ENCODE measurements at regions not wholly inside any gene's neighbourhood (a gene's known extent, or its start where the extent isn't known, plus 50 kb on each side); places are given as distances from the start of the nearest gene placed in this dataset.
A peak's percentile ranks its signal among the peaks of the same experiment; 100 is the strongest.

GRCh38 chr3:59213860-59214259 lies 164.0 kb upstream of the CFAP20DC start:
- H3K36me3 ChIP-seq (ENCODE audit: control insufficient read depth, insufficient read depth, low read length): no peaks in the 10 kb centered on the region
- H3K27me3 ChIP-seq (ENCODE audit: control insufficient read depth, insufficient read depth, low read length): no peaks in the 10 kb centered on the region
- DNase-seq (ENCODE audit: low read depth) (no peak), FAIRE-seq (no peak)
- H3K4me3 ChIP-seq (ENCODE audit: low read depth, low read length): no peak overlapping the region
- no peak for TF ChIP-seq CTCF (IDR thresholded peaks at IDR 0.05; ENCODE audit: insufficient read depth, low read length, severe bottlenecking)

- DNase-seq (ENCODE audit: low read depth) (peak; percentile 64), FAIRE-seq (no peak)
- TF ChIP-seq CTCF (IDR thresholded peaks at IDR 0.05; ENCODE audit: insufficient read depth, low read length, severe bottlenecking): peak; percentile 48
- Histone ChIP-seq H3K36me3 (ENCODE audit: control insufficient read depth, insufficient read depth, low read length) (no peaks in the 10 kb centered on the region), H3K27me3 (ENCODE audit: control insufficient read depth, insufficient read depth, low read length) (no peaks in the 10 kb centered on the region), H3K4me3 (ENCODE audit: low read depth, low read length) (no peak overlapping the region)
These were observed 162.4 kb upstream of the CFAP20DC start for GRCh38 chr3:59212128-59212779.

GRCh38 chr3:59210260-59210659 lies 160.4 kb upstream of the CFAP20DC start:
- Histone ChIP-seq H3K4me3 (ENCODE audit: low read depth, low read length) (no peak overlapping the region), H3K27me3 (ENCODE audit: control insufficient read depth, insufficient read depth, low read length) (no peaks in the 10 kb centered on the region), H3K36me3 (ENCODE audit: control insufficient read depth, insufficient read depth, low read length) (no peaks in the 10 kb centered on the region)
- DNase-seq (ENCODE audit: low read depth): no peak
- no peak for FAIRE-seq
- TF ChIP-seq CTCF (IDR thresholded peaks at IDR 0.05; ENCODE audit: insufficient read depth, low read length, severe bottlenecking): no peak

GRCh38 chr3:59192473-59192872 lies 142.6 kb upstream of the CFAP20DC start:
- Histone ChIP-seq H3K36me3 (ENCODE audit: control insufficient read depth, insufficient read depth, low read length) (no peaks in the 10 kb centered on the region), H3K27me3 (ENCODE audit: control insufficient read depth, insufficient read depth, low read length) (no peaks in the 10 kb centered on the region), H3K4me3 (ENCODE audit: low read depth, low read length) (no peak overlapping the region)
- no peak for TF ChIP-seq CTCF (IDR thresholded peaks at IDR 0.05; ENCODE audit: insufficient read depth, low read length, severe bottlenecking)
- DNase-seq (ENCODE audit: low read depth) (peak; percentile 98), FAIRE-seq (no peak)

- Histone ChIP-seq H3K36me3 (ENCODE audit: control insufficient read depth, insufficient read depth, low read length) (no peaks in the 10 kb centered on the region), H3K27me3 (ENCODE audit: control insufficient read depth, insufficient read depth, low read length) (no peaks in the 10 kb centered on the region), H3K4me3 (ENCODE audit: low read depth, low read length) (no peak overlapping the region)
- TF ChIP-seq CTCF (IDR thresholded peaks at IDR 0.05; ENCODE audit: insufficient read depth, low read length, severe bottlenecking): no peak
- peak; percentile 74 for DNase-seq (ENCODE audit: low read depth)
- no peak for FAIRE-seq
These were observed 141.8 kb upstream of the CFAP20DC start for GRCh38 chr3:59191651-59192050.

- no peak for TF ChIP-seq CTCF (IDR thresholded peaks at IDR 0.05; ENCODE audit: insufficient read depth, low read length, severe bottlenecking)
- Histone ChIP-seq H3K4me3 (ENCODE audit: low read depth, low read length) (no peak overlapping the region), H3K36me3 (ENCODE audit: control insufficient read depth, insufficient read depth, low read length) (no peaks in the 10 kb centered on the region), H3K27me3 (ENCODE audit: control insufficient read depth, insufficient read depth, low read length) (no peaks in the 10 kb centered on the region)
- DNase-seq (ENCODE audit: low read depth) (no peak), FAIRE-seq (peak; percentile 83)
These were observed 140.1 kb upstream of the CFAP20DC start for GRCh38 chr3:59189939-59190338.
